ENCODE measurements at regions not wholly inside any gene's neighbourhood (a gene's known extent, or its start where the extent isn't known, plus 50 kb on each side); places are given as distances from the start of the nearest gene placed in this dataset.

DNA sequence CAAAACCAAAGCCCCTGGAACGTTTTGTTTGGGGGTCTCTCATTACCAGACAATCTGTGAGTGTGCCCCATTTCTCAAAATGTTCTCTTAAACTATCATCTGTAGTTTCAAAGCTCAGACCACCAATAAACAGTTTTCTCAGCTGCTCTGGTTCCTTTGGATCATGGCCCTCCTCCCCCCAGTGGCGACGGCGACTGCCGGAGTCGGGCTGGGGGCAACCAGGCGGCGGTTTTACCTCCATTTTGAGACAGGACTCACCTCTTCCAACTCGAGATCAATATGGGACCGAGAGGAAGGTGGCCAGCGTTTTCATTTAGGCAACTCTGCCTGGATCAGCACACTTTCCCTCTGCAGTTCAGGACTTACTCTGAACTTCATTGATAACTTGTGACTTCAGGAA is 141.5 kb upstream of the ZNF32 start:
- Histone ChIP-seq H3K36me3 (ENCODE audit: control insufficient read depth, insufficient read depth, low read length) (no peaks in the 10 kb centered on the region), H3K27ac (ENCODE audit: low read depth, low read length) (no peak overlapping the region), H3K27me3 (ENCODE audit: control insufficient read depth, insufficient read depth, low read length) (no peaks in the 10 kb centered on the region)

GRCh38 chr10:43785252-43785651 is 136.6 kb upstream of the ZNF32 start:
- Histone ChIP-seq H3K36me3 (ENCODE audit: control insufficient read depth, insufficient read depth, low read length) (no peaks in the 10 kb centered on the region), H3K27me3 (ENCODE audit: control insufficient read depth, insufficient read depth, low read length) (no peaks in the 10 kb centered on the region), H3K27ac (ENCODE audit: low read depth, low read length) (no peak overlapping the region), H3K9ac (ENCODE audit: low read length) (no peak overlapping the region), H3K4me3 (ENCODE audit: low read length) (no peak overlapping the region), H3K4me1 (ENCODE audit: control insufficient read depth, insufficient read depth, low read length) (no peaks in the 10 kb centered on the region)

More for the DNA sequence above, 141.5 kb upstream of the ZNF32 start:
- Histone ChIP-seq H3K4me3 (ENCODE audit: low read length) (no peak overlapping the region), H3K4me1 (ENCODE audit: control insufficient read depth, insufficient read depth, low read length) (no peaks in the 10 kb centered on the region), H3K9ac (ENCODE audit: low read length) (no peak overlapping the region)

- Histone ChIP-seq H3K27me3 (ENCODE audit: control insufficient read depth, insufficient read depth, low read length) (no peaks in the 10 kb centered on the region), H3K4me3 (ENCODE audit: low read length) (no peak overlapping the region), H3K4me1 (ENCODE audit: control insufficient read depth, insufficient read depth, low read length) (no peaks in the 10 kb centered on the region), H3K36me3 (ENCODE audit: control insufficient read depth, insufficient read depth, low read length) (no peaks in the 10 kb centered on the region), H3K27ac (ENCODE audit: low read depth, low read length) (no peak overlapping the region), H3K9ac (ENCODE audit: low read length) (no peak overlapping the region)
Measured at GRCh38 chr10:43782814-43783213, 134.1 kb upstream of the ZNF32 start.

GRCh38 chr10:43781480-43782361 is 133.0 kb upstream of the ZNF32 start:
- Histone ChIP-seq H3K36me3 (ENCODE audit: control insufficient read depth, insufficient read depth, low read length) (no peaks in the 10 kb centered on the region), H3K4me3 (ENCODE audit: low read length) (no peak overlapping the region), H3K4me1 (ENCODE audit: control insufficient read depth, insufficient read depth, low read length) (no peaks in the 10 kb centered on the region), H3K27ac (ENCODE audit: low read depth, low read length) (no peak overlapping the region), H3K9ac (ENCODE audit: low read length) (no peak overlapping the region), H3K27me3 (ENCODE audit: control insufficient read depth, insufficient read depth, low read length) (no peaks in the 10 kb centered on the region)

DNA sequence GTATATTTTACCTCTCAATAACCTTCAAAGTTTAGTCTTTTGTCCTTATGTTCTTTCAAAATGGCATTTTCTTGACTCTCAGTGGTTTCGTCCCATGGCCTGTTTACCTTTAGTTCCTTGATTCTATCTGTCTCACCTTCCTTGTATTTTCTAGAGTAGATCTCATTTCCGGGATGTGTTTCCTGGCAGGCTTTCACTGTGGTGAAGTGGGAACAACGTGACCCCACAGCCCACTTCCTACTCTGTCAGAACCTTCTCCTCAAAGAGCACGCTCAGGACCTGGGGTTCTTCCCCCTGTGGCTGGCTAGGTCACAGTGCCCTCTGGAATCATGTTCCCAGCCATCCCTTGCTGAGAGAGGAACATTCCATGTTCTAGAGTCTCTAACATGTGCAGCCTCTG is 129.9 kb upstream of the ZNF32 start:
- Histone ChIP-seq H3K27ac (ENCODE audit: low read depth, low read length) (no peak overlapping the region), H3K4me3 (ENCODE audit: low read length) (no peak overlapping the region), H3K36me3 (ENCODE audit: control insufficient read depth, insufficient read depth, low read length) (no peaks in the 10 kb centered on the region), H3K4me1 (ENCODE audit: control insufficient read depth, insufficient read depth, low read length) (no peaks in the 10 kb centered on the region), H3K27me3 (ENCODE audit: control insufficient read depth, insufficient read depth, low read length) (no peaks in the 10 kb centered on the region), H3K9ac (ENCODE audit: low read length) (no peak overlapping the region)

DNA sequence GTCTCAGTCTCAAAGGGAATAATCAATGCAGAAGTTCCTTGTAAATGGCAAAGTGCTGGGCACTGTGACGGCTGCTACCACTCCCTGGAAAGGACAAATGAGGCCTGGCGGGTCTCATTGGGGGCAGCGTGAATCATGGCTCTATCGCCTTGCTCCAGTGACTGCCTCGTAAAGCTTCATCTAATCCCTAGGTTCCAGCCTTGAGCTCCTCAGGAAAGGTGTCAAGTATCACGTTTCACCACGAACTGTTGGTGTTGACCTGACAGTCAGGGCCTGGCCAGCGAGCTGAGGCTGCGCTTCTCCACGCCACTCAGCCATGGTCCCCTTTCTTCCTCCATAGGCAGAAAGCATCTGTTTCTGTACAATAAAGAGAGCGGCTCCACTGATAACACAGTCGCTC is 126.7 kb upstream of the ZNF32 start:
- Histone ChIP-seq H3K4me3 (ENCODE audit: low read length) (no peak overlapping the region), H3K4me1 (ENCODE audit: control insufficient read depth, insufficient read depth, low read length) (no peaks in the 10 kb centered on the region), H3K36me3 (ENCODE audit: control insufficient read depth, insufficient read depth, low read length) (no peaks in the 10 kb centered on the region), H3K9ac (ENCODE audit: low read length) (no peak overlapping the region), H3K27ac (ENCODE audit: low read depth, low read length) (no peak overlapping the region), H3K27me3 (ENCODE audit: control insufficient read depth, insufficient read depth, low read length) (no peaks in the 10 kb centered on the region)

DNA sequence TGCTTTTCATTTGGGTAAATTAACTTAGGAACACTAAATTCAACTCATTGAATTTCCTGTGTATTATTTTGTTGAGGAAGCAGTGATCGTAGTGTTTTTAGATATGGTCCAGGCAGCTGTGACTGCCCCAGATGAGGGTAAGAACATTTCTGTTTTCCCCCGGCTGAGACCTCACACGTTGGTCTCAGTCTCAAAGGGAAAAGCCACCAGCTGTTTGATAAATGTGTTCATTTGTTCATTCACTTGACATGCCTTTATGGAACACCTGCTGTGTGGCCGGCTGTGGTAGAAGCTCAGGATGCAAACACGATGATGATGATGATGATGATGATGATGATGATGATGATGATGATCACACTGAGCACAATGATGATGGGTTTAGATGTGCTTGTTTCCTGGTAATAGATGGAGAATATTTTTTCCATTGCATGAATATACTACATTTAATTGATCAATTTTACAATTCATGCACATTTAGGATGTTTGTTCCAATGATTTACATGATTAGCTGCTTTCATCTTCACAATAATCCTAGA is 125.6 kb upstream of the ZNF32 start:
- no peaks in the 10 kb centered on the region for H3K4me1 ChIP-seq (ENCODE audit: control insufficient read depth, insufficient read depth, low read length)
- H3K27me3 ChIP-seq (ENCODE audit: control insufficient read depth, insufficient read depth, low read length), result no peaks in the 10 kb centered on the region
- H3K9ac ChIP-seq (ENCODE audit: low read length), result no peak overlapping the region
- H3K27ac ChIP-seq (ENCODE audit: low read depth, low read length), result no peak overlapping the region
- H3K36me3 ChIP-seq (ENCODE audit: control insufficient read depth, insufficient read depth, low read length), result no peaks in the 10 kb centered on the region
- H3K4me3 ChIP-seq (ENCODE audit: low read length), result no peak overlapping the region

- H3K27me3 ChIP-seq (ENCODE audit: control insufficient read depth, insufficient read depth, low read length), result no peaks in the 10 kb centered on the region
- no peak overlapping the region for H3K4me3 ChIP-seq (ENCODE audit: low read length)
- H3K9ac ChIP-seq (ENCODE audit: low read length), result no peak overlapping the region
Measured at GRCh38 chr10:43773736-43774135, 125.1 kb upstream of the ZNF32 start.

DNA sequence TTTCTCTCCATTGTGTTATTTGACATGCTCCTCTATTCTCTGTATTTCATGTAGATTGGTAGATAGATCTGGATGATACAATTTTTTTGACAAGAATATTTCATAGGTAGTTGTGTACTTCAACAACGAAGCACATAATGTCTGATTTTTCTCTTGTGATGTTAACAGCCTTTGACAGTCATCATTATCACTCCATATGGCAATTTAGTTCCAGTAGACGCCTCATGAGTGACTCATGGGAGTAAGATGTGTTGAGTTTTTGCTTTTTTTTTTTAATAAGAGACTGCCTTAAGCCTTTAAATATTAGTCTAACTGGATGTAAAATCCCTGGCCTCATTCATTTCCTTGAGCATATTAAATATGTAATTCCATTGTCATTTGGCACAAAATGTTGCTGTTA is 123.5 kb upstream of the ZNF32 start:
- no peaks in the 10 kb centered on the region for H3K27me3 ChIP-seq (ENCODE audit: control insufficient read depth, insufficient read depth, low read length)
- H3K4me1 ChIP-seq (ENCODE audit: control insufficient read depth, insufficient read depth, low read length), result no peaks in the 10 kb centered on the region
- H3K4me3 ChIP-seq (ENCODE audit: low read length), result no peak overlapping the region
- no peak overlapping the region for H3K27ac ChIP-seq (ENCODE audit: low read depth, low read length)
- no peaks in the 10 kb centered on the region for H3K36me3 ChIP-seq (ENCODE audit: control insufficient read depth, insufficient read depth, low read length)
- H3K9ac ChIP-seq (ENCODE audit: low read length), result no peak overlapping the region

More at GRCh38 chr10:43773736-43774135, 125.1 kb upstream of the ZNF32 start:
- Histone ChIP-seq H3K27ac (ENCODE audit: low read depth, low read length) (no peak overlapping the region), H3K4me1 (ENCODE audit: control insufficient read depth, insufficient read depth, low read length) (no peaks in the 10 kb centered on the region), H3K36me3 (ENCODE audit: control insufficient read depth, insufficient read depth, low read length) (no peaks in the 10 kb centered on the region)

- Histone ChIP-seq H3K4me3 (ENCODE audit: low read length) (no peak overlapping the region), H3K4me1 (ENCODE audit: control insufficient read depth, insufficient read depth, low read length) (no peaks in the 10 kb centered on the region), H3K27me3 (ENCODE audit: control insufficient read depth, insufficient read depth, low read length) (no peaks in the 10 kb centered on the region), H3K36me3 (ENCODE audit: control insufficient read depth, insufficient read depth, low read length) (no peaks in the 10 kb centered on the region), H3K27ac (ENCODE audit: low read depth, low read length) (no peak overlapping the region), H3K9ac (ENCODE audit: low read length) (no peak overlapping the region)
Measured at GRCh38 chr10:43771675-43772074, 123.0 kb upstream of the ZNF32 start.

DNA sequence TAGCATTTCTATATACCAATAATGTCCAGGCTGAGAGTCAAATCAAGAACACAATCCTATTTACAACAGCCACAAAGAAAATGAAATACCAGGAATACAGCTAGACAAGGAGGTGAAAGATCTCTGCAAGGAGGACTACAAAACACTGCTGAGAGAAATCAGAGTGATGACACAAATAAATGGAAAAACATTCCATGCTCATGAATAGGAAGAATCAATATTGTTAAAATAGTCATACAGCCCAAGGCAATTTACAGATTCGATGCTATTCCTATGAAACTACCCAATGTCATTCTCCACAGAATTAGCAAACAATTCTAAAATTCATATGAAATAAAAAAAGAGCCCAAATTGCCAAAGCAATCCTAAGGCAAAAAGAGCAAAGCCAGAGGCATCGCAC is 116.8 kb upstream of the ZNF32 start:
- Histone ChIP-seq H3K4me3 (ENCODE audit: low read length) (no peak overlapping the region), H3K9ac (ENCODE audit: low read length) (no peak overlapping the region), H3K4me1 (ENCODE audit: control insufficient read depth, insufficient read depth, low read length) (no peaks in the 10 kb centered on the region), H3K36me3 (ENCODE audit: control insufficient read depth, insufficient read depth, low read length) (no peaks in the 10 kb centered on the region), H3K27ac (ENCODE audit: low read depth, low read length) (no peak overlapping the region), H3K27me3 (ENCODE audit: control insufficient read depth, insufficient read depth, low read length) (no peaks in the 10 kb centered on the region)

GRCh38 chr10:43763846-43764245 is 115.2 kb upstream of the ZNF32 start:
- H3K4me1 ChIP-seq (ENCODE audit: control insufficient read depth, insufficient read depth, low read length), result no peaks in the 10 kb centered on the region
- H3K27me3 ChIP-seq (ENCODE audit: control insufficient read depth, insufficient read depth, low read length), result no peaks in the 10 kb centered on the region
- H3K9ac ChIP-seq (ENCODE audit: low read length), result no peak overlapping the region
- H3K4me3 ChIP-seq (ENCODE audit: low read length), result no peak overlapping the region
- H3K36me3 ChIP-seq (ENCODE audit: control insufficient read depth, insufficient read depth, low read length), result no peaks in the 10 kb centered on the region
- H3K27ac ChIP-seq (ENCODE audit: low read depth, low read length), result no peak overlapping the region

DNA sequence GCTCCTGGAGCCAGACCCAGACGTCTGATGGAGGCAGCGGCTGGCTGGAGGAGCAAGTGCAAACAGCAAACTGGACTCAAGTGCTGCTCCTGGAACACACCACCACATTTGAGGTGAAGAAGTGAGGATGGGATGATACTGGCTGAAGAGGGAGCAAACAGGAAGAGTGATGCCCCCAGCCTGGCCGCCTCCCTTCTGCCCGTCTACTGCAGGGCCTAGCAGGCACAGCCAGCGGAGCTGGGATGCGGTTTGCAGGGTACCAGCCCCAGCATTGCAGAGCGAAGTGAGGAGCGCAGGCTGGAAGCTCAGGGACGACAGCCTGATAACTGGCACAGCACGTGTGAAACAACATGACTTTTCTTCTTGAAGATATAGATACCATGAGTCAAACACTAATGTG is 111.8 kb upstream of the ZNF32 start:
- Histone ChIP-seq H3K27ac (ENCODE audit: low read depth, low read length) (no peak overlapping the region), H3K9ac (ENCODE audit: low read length) (no peak overlapping the region), H3K27me3 (ENCODE audit: control insufficient read depth, insufficient read depth, low read length) (no peaks in the 10 kb centered on the region), H3K4me1 (ENCODE audit: control insufficient read depth, insufficient read depth, low read length) (no peaks in the 10 kb centered on the region), H3K4me3 (ENCODE audit: low read length) (no peak overlapping the region), H3K36me3 (ENCODE audit: control insufficient read depth, insufficient read depth, low read length) (no peaks in the 10 kb centered on the region)
